Liver (tissue), 8 donors: ENCODE measurements at regions not wholly inside any gene's neighbourhood (a gene's known extent, or its start where the extent isn't known, plus 50 kb on each side); places are given as distances from the start of the nearest gene placed in this dataset.

Experiments
- DNase-seq: peaks from one replicate; pipeline ENCODE4 v3.0.0-alpha.2; 2017; ENCODE audit warnings: low spot score
- H3K27ac ChIP-seq, 2 donors: one replicate each; pipeline ENCODE4 v1.7.0; 2013; ENCODE audit warnings: inconsistent platforms in 2 of 2, low read length in 2 of 2, control low read depth in 1 of 2, low read depth in 1 of 2, mild to moderate bottlenecking in 1 of 2
- H3K27me3 ChIP-seq, 4 donors: one replicate each; pipeline versions ENCODE4 v1.6.1 to v1.7.0; 2013; ENCODE audit warnings: low read length in 3 of 4, inconsistent platforms in 1 of 4, mild to moderate bottlenecking in 1 of 4, moderate library complexity in 1 of 4; ENCODE audit not compliant: control insufficient read depth in 4 of 4, insufficient read depth in 4 of 4
- H3K36me3 ChIP-seq, 4 donors: one replicate each; pipeline versions ENCODE4 v1.6.1 to v1.7.0; 2013; ENCODE audit warnings: low read length in 3 of 4, mild to moderate bottlenecking in 3 of 4, low read depth in 1 of 4, moderate library complexity in 1 of 4; ENCODE audit not compliant: control insufficient read depth in 4 of 4, insufficient read depth in 3 of 4
- H3K4me1 ChIP-seq, 4 donors: one replicate each; pipeline versions ENCODE4 v1.6.1 to v1.7.0; 2013; ENCODE audit warnings: low read length in 3 of 4, mild to moderate bottlenecking in 3 of 4, moderate library complexity in 1 of 4; ENCODE audit not compliant: control insufficient read depth in 4 of 4, insufficient read depth in 4 of 4
- H3K4me3 ChIP-seq, 3 donors: one replicate each; pipeline versions ENCODE4 v1.6.1 to v1.7.0; 2013; ENCODE audit warnings: low read length in 3 of 3, control low read depth in 1 of 3, low read depth in 1 of 3, mild to moderate bottlenecking in 1 of 3
- H3K9ac ChIP-seq, 2 donors: one replicate each; pipeline ENCODE4 v1.7.0; 2013; ENCODE audit warnings: low read length in 2 of 2, mild to moderate bottlenecking in 2 of 2, moderate library complexity in 2 of 2, control low read depth in 1 of 2, low read depth in 1 of 2
- H3K9me3 ChIP-seq, 4 donors: one replicate each; pipeline versions ENCODE4 v1.6.1 to v1.7.0; 2013; ENCODE audit warnings: low read length in 3 of 4; ENCODE audit not compliant: control insufficient read depth in 4 of 4
- ATF3 ChIP-seq: IDR thresholded peaks from 2 replicates; pipeline ENCODE4 v1.6.1; 2016; ENCODE audit warnings: antibody characterized with exemption
- CTCF ChIP-seq: fragments of 150-350 bp; IDR thresholded peaks from 2 replicates; pipeline ENCODE4 v1.5.1; 2017; ENCODE audit warnings: improper control_type of control experiment, low read depth, low read length; ENCODE audit not compliant: missing input control
- EGR1 ChIP-seq, 2 donors: IDR thresholded peaks; 2 replicates each; pipeline ENCODE4 v1.6.1; 2016 to 2018; ENCODE audit warnings: antibody characterized with exemption in 2 of 2, low read depth in 2 of 2
- FOXA1 ChIP-seq: IDR thresholded peaks from 2 replicates; pipeline ENCODE4 v1.6.1; 2016; ENCODE audit warnings: antibody characterized with exemption
- FOXA2 ChIP-seq: IDR thresholded peaks from 2 replicates; pipeline ENCODE4 v1.6.1; 2016; ENCODE audit warnings: antibody characterized with exemption
- GABPA ChIP-seq, 2 donors: IDR thresholded peaks in 1 of 2; conservative IDR thresholded peaks in 1 of 2; 2 replicates each; pipeline ENCODE4 v1.6.1; 2016; ENCODE audit warnings: antibody characterized with exemption in 2 of 2, mild to moderate bottlenecking in 1 of 2, moderate library complexity in 1 of 2
- HNF4A ChIP-seq, 2 donors: conservative IDR thresholded peaks; 2 replicates each; pipeline ENCODE4 v1.6.1; 2016; ENCODE audit warnings: antibody characterized with exemption in 2 of 2, mild to moderate bottlenecking in 2 of 2
- HNF4G ChIP-seq: IDR thresholded peaks from 2 replicates; pipeline ENCODE4 v1.6.1; 2016; ENCODE audit warnings: antibody characterized with exemption
- JUND ChIP-seq, 2 donors: IDR thresholded peaks; 2 replicates each; pipeline ENCODE4 v1.6.1; 2016; ENCODE audit warnings: antibody characterized with exemption in 2 of 2
- NR2F2 ChIP-seq: IDR thresholded peaks from 2 replicates; pipeline ENCODE4 v1.6.1; 2016; ENCODE audit warnings: antibody characterized with exemption
- RAD21 ChIP-seq, 2 donors: IDR thresholded peaks; 2 replicates each; pipeline ENCODE4 v1.6.1; 2016; ENCODE audit warnings: antibody characterized with exemption in 2 of 2, mild to moderate bottlenecking in 2 of 2
- REST ChIP-seq: IDR thresholded peaks from 2 replicates; pipeline ENCODE4 v1.6.1; 2016; ENCODE audit warnings: antibody characterized with exemption, mild to moderate bottlenecking
- RXRA ChIP-seq, 2 donors: IDR thresholded peaks; 2 replicates each; pipeline ENCODE4 v1.6.1; 2017 to 2018; ENCODE audit warnings: antibody characterized with exemption in 2 of 2, mild to moderate bottlenecking in 1 of 2
- SP1 ChIP-seq: IDR thresholded peaks from 2 replicates; pipeline ENCODE4 v1.6.1; 2018; ENCODE audit warnings: antibody characterized with exemption, mild to moderate bottlenecking
- TAF1 ChIP-seq: conservative IDR thresholded peaks from 2 replicates; pipeline ENCODE4 v1.6.1; 2016; ENCODE audit warnings: antibody characterized with exemption, mild to moderate bottlenecking
- YY1 ChIP-seq: IDR thresholded peaks from 2 replicates; pipeline ENCODE4 v1.6.1; 2016; ENCODE audit warnings: antibody characterized with exemption, mild to moderate bottlenecking
- WGBS: extraction: QIAGEN DNeasy Blood & Tissue Kit; methylation state at CpG from one replicate; pipeline ENCODE4 v1.1.7; 2013; 5-methylcytosine and 5-hydroxymethylcytosine counted together
- TF ChIP-seq, protein P1 (sequence below): IDR thresholded peaks from 2 replicates; pipeline ENCODE4 v1.6.1; 2016; ENCODE audit warnings: antibody characterized with exemption
- TF ChIP-seq, protein P2 (sequence below): IDR thresholded peaks from 2 replicates; pipeline ENCODE4 v1.6.1; 2016; ENCODE audit warnings: antibody characterized with exemption
- donor health status: healthy.
- donor health status: healthy.
- donor health status: healthy.
- donor health status: healthy.
- donor health status: healthy.

DNA sequence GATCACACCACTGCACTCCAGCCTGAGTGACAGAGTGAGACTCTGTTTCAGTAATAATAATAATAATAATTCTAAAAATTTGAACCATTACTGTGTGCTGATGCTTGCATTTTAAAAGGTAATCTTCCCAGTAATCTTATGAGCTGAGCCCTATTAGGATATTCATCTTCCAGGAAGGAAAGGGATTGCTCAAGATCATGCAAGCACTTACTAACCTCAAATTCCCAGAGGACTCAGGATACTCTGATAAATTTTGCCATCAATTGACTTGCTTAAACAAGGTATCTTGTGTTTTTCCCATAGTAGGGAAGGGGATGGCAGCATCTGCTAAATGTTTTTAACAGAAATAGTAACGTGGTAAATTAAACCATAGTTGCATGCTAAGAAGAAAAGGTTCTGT lies 176.4 kb upstream of the MRPS30 start:
- TF ChIP-seq HNF4A (conservative IDR thresholded peaks at IDR 0.05) = no peak
- TF ChIP-seq GABPA (IDR thresholded peaks at IDR 0.05 in 1 of 2, conservative IDR thresholded peaks at IDR 0.05 in 1 of 2) = no peak
- no peak for TF ChIP-seq FOXA1
- TF ChIP-seq YY1 = no peak
- no peak for TF ChIP-seq CTCF
- no peak for TF ChIP-seq EGR1 (IDR thresholded peaks at IDR 0.05; ENCODE audit: low read depth in 2 of 2)
- no peak for TF ChIP-seq RXRA (IDR thresholded peaks at IDR 0.05)
- TF ChIP-seq, protein P1, sequence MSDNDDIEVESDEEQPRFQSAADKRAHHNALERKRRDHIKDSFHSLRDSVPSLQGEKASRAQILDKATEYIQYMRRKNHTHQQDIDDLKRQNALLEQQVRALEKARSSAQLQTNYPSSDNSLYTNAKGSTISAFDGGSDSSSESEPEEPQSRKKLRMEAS = no peak
- no peak for TF ChIP-seq JUND (IDR thresholded peaks at IDR 0.05)
- no peak for TF ChIP-seq REST
- no peak for TF ChIP-seq TAF1
- 68% methylated on average over 1 of the region's 1 CpG for WGBS

DNA sequence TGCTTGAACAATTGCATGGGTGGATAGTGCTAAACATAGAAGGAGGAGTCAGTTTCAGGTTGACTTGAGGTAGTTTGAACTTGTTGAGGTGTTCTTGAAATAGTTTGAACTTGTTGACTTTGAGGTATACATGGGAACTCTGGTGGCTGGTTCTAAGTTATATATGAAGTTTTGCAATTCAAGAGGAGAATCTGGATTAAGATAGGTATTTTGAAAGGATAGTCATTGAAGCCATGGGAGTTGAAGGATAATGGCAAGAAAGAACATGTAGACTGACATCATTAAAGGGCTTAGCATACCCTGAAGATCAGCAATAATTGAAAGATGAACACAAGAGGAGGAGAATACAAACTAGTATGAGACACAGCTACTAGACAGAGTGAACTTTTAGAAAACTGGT lies 181.9 kb upstream of the MRPS30 start:
- TF ChIP-seq HNF4A (conservative IDR thresholded peaks at IDR 0.05) (no peak), YY1 (no peak), RXRA (IDR thresholded peaks at IDR 0.05) (no peak), HNF4G (no peak), SP1 (no peak), ATF3 (no peak), JUND (IDR thresholded peaks at IDR 0.05) (no peak), FOXA2 (no peak), CTCF (no peak), REST (no peak), TAF1 (no peak), EGR1 (IDR thresholded peaks at IDR 0.05; ENCODE audit: low read depth in 2 of 2) (no peak), GABPA (IDR thresholded peaks at IDR 0.05 in 1 of 2, conservative IDR thresholded peaks at IDR 0.05 in 1 of 2) (no peak), FOXA1 (no peak), NR2F2 (no peak), RAD21 (IDR thresholded peaks at IDR 0.05) (no peak)
- TF ChIP-seq, protein P2, sequence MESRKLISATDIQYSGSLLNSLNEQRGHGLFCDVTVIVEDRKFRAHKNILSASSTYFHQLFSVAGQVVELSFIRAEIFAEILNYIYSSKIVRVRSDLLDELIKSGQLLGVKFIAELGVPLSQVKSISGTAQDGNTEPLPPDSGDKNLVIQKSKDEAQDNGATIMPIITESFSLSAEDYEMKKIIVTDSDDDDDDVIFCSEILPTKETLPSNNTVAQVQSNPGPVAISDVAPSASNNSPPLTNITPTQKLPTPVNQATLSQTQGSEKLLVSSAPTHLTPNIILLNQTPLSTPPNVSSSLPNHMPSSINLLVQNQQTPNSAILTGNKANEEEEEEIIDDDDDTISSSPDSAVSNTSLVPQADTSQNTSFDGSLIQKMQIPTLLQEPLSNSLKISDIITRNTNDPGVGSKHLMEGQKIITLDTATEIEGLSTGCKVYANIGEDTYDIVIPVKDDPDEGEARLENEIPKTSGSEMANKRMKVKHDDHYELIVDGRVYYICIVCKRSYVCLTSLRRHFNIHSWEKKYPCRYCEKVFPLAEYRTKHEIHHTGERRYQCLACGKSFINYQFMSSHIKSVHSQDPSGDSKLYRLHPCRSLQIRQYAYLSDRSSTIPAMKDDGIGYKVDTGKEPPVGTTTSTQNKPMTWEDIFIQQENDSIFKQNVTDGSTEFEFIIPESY = no peak
- TF ChIP-seq, protein P1 = no peak
- H3K27ac ChIP-seq = no peak overlapping the region
- H3K4me3 ChIP-seq = no peak overlapping the region
- no peaks in the 10 kb centered on the region for H3K4me1 ChIP-seq
- no peak overlapping the region for H3K9ac ChIP-seq
- H3K36me3 ChIP-seq = no peaks in the 10 kb centered on the region
- no peaks in the 10 kb centered on the region for H3K9me3 ChIP-seq
- H3K27me3 ChIP-seq = no peaks in the 10 kb centered on the region
- no peak for DNase-seq

More for the DNA sequence above, 176.4 kb upstream of the MRPS30 start:
- H3K4me1 ChIP-seq = no peaks in the 10 kb centered on the region
- no peak overlapping the region for H3K9ac ChIP-seq
- H3K4me3 ChIP-seq = no peak overlapping the region
- no peaks in the 10 kb centered on the region for H3K9me3 ChIP-seq
- H3K36me3 ChIP-seq = no peaks in the 10 kb centered on the region
- no peaks in the 10 kb centered on the region for H3K27me3 ChIP-seq
- no peak for DNase-seq
- no peak overlapping the region for H3K27ac ChIP-seq
